ENCODE measurements at regions not wholly inside any gene's neighbourhood (a gene's known extent, or its start where the extent isn't known, plus 50 kb on each side); places are given as distances from the start of the nearest gene placed in this dataset.
A peak's percentile ranks its signal among the peaks of the same experiment; 100 is the strongest.

DNA sequence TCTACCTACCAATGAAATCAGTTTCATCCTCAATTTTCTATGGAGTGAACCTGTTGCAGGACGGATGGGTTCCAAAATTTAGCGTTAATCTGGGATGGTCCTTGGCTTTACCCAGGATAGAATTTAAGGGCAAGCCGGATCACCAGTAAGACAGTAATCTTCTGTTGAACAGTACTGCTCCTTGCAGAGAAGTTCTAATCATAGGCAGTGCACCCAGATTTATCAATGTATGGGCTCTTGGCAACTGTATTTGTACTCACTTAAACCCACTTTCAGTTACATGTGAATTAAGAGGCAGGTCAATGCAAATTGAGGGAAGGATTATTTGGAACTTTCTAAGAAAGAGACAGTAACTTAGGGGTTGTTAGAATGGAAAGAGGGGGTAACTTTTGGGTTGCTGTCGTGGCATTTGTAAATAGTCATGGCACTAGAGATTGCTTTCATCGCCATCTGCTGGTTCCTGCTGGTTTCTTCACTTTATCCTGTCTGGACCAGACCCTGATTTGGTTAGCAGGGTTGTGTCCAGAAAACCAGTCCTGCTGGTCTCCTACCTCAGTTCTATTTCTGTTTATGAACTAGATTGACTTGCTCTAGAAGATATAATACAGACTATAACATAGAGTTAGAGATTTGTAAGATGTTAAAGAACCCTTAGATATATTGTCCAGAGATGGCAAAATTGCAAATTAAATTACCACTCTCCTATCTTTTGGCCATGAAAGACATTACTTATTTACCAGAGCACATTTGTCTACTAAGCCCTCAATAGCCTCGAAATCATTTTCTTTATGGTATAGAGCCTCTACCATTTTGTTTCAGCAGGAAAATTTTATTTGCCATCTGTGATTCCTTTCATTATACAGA, 646.3 kb downstream of the UTRN start:
- BruUV-seq (replicated peaks), result no TSS peak
- Histone ChIP-seq H3K36me3 (ENCODE audit: control insufficient read depth, insufficient read depth, low read length) (no peaks in the 10 kb centered on the region), H3K27me3 (replicated peaks; ENCODE audit: control insufficient read depth, insufficient read depth, low read length) (no peaks in the 10 kb centered on the region), H3K4me3 (ENCODE audit: low read depth, low read length) (no peak overlapping the region), H3K9me3 (peaks cover 4% of the 10 kb centered on the region; the same call in 1 of the 2 replicates), H3K4me1 (no peaks in the 10 kb centered on the region)
- Mint-ChIP-seq H3K4me1 (ENCODE audit: low read depth, unreplicated experiment) (no peaks in the 10 kb centered on the region), H3K9me3 (ENCODE audit: unreplicated experiment) (peaks cover 15% of the 10 kb centered on the region), H3K36me3 (ENCODE audit: insufficient read depth, unreplicated experiment) (no peaks in the 10 kb centered on the region), H3K27me3 (ENCODE audit: insufficient read depth, unreplicated experiment) (peaks cover 4% of the 10 kb centered on the region), H3K4me3 (ENCODE audit: unreplicated experiment) (no peak overlapping the region), H3K27ac (ENCODE audit: unreplicated experiment) (no peak overlapping the region)
- CTCF ChIA-PET, result no interaction called here
- DNase-seq, result peak; percentile 47 to 50
- POLR2A ChIA-PET, result no interaction called here
- TF ChIP-seq, protein P1, sequence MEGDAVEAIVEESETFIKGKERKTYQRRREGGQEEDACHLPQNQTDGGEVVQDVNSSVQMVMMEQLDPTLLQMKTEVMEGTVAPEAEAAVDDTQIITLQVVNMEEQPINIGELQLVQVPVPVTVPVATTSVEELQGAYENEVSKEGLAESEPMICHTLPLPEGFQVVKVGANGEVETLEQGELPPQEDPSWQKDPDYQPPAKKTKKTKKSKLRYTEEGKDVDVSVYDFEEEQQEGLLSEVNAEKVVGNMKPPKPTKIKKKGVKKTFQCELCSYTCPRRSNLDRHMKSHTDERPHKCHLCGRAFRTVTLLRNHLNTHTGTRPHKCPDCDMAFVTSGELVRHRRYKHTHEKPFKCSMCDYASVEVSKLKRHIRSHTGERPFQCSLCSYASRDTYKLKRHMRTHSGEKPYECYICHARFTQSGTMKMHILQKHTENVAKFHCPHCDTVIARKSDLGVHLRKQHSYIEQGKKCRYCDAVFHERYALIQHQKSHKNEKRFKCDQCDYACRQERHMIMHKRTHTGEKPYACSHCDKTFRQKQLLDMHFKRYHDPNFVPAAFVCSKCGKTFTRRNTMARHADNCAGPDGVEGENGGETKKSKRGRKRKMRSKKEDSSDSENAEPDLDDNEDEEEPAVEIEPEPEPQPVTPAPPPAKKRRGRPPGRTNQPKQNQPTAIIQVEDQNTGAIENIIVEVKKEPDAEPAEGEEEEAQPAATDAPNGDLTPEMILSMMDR (IDR thresholded peaks at IDR 0.05; ENCODE audit: insufficient read depth in 1 of 2, low read depth in 1 of 2, low read length in 1 of 2, severe bottlenecking in 1 of 2, unreplicated experiment in 1 of 2), result peak; percentile 60 to 61
- intact Hi-C loops (cut with micrococcal nuclease; ENCODE audit: unreplicated experiment), result loop anchor here (1.0 to 10.0 kb wide), 4 partner anchors 96 to 350 kb away; no protein-coding TSS in a partner anchor

DNA sequence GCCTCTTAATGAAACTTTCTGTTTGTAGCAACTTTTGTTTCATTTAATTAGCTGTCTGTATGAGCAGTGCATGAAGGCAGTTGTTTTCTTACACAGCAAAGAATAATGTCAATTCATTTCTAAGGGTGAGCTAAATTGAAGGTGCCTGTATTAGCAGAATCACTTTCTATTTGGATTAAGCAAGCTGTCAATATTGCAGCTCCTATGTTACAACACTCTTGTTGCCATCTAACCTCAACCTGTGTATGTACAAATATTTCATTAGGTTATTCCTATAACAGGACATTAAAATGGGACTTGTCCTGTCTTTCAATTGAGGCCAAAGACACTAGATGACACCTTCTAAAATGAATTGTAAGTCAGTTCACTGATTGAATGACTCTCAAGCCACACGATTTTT, 647.5 kb downstream of the UTRN start:
- no peaks in the 10 kb centered on the region for H3K4me1 ChIP-seq
- H3K4me1 Mint-ChIP-seq (ENCODE audit: low read depth, unreplicated experiment), result no peaks in the 10 kb centered on the region
- H3K36me3 ChIP-seq (ENCODE audit: control insufficient read depth, insufficient read depth, low read length), result no peaks in the 10 kb centered on the region
- DNase-seq, result no peak
- POLR2A ChIA-PET, result no interaction called here
- peaks cover 4% of the 10 kb centered on the region for H3K27me3 Mint-ChIP-seq (ENCODE audit: insufficient read depth, unreplicated experiment)
- BruUV-seq (replicated peaks), result no TSS peak
- TF ChIP-seq, protein P1 (IDR thresholded peaks at IDR 0.05; ENCODE audit: insufficient read depth in 1 of 2, low read depth in 1 of 2, low read length in 1 of 2, severe bottlenecking in 1 of 2, unreplicated experiment in 1 of 2), result no peak
- CTCF ChIA-PET, result no interaction called here
- peaks cover 15% of the 10 kb centered on the region for H3K9me3 Mint-ChIP-seq (ENCODE audit: unreplicated experiment)
- H3K9me3 ChIP-seq, result peaks cover 4% of the 10 kb centered on the region; the same call in 1 of the 2 replicates
- H3K27ac Mint-ChIP-seq (ENCODE audit: unreplicated experiment), result no peak overlapping the region
- H3K4me3 ChIP-seq (ENCODE audit: low read depth, low read length), result no peak overlapping the region
- no peaks in the 10 kb centered on the region for H3K36me3 Mint-ChIP-seq (ENCODE audit: insufficient read depth, unreplicated experiment)
- intact Hi-C loops (cut with micrococcal nuclease; ENCODE audit: unreplicated experiment), result loop anchor here (5.0 to 10.0 kb wide), 2 partner anchors 95 to 158 kb away; no protein-coding TSS in a partner anchor
- no peaks in the 10 kb centered on the region for H3K27me3 ChIP-seq (replicated peaks; ENCODE audit: control insufficient read depth, insufficient read depth, low read length)
- H3K4me3 Mint-ChIP-seq (ENCODE audit: unreplicated experiment), result no peak overlapping the region

DNA sequence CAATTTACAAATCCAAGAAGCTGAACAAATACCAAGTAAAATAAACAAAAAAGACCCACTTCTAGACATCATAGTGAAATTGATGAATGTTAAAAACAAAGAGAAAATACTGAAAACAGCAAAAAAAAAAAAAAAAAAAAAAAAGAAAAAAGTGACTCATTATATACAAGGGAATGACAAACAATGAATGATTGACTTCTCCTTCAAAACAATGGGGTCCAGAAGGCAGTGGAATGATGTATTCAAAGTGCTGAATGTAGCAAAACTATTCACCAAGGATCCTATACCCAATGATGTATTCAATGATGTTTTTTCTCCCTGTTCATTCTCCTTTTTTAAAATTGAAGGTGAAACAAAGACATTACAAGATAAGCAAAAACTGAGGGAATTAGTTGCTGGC, 650.0 kb downstream of the UTRN start:
- no peak for DNase-seq
- H3K4me3 Mint-ChIP-seq (ENCODE audit: unreplicated experiment), result no peak overlapping the region
- no peak overlapping the region for H3K27ac Mint-ChIP-seq (ENCODE audit: unreplicated experiment)
- H3K9me3 Mint-ChIP-seq (ENCODE audit: unreplicated experiment), result peaks cover 15% of the 10 kb centered on the region
- H3K4me1 Mint-ChIP-seq (ENCODE audit: low read depth, unreplicated experiment), result no peaks in the 10 kb centered on the region
- peaks cover 4% of the 10 kb centered on the region; the same call in 1 of the 2 replicates for H3K9me3 ChIP-seq
- TF ChIP-seq, protein P1 (IDR thresholded peaks at IDR 0.05; ENCODE audit: insufficient read depth in 1 of 2, low read depth in 1 of 2, low read length in 1 of 2, severe bottlenecking in 1 of 2, unreplicated experiment in 1 of 2), result no peak
- intact Hi-C loops (cut with micrococcal nuclease; ENCODE audit: unreplicated experiment), result loop anchor here (10.0 kb wide), 1 partner anchor 160 kb away; no protein-coding TSS in a partner anchor
- H3K36me3 ChIP-seq (ENCODE audit: control insufficient read depth, insufficient read depth, low read length), result no peaks in the 10 kb centered on the region
- H3K27me3 ChIP-seq (replicated peaks; ENCODE audit: control insufficient read depth, insufficient read depth, low read length), result no peaks in the 10 kb centered on the region
- H3K36me3 Mint-ChIP-seq (ENCODE audit: insufficient read depth, unreplicated experiment), result no peaks in the 10 kb centered on the region
- ChIA-PET CTCF (no interaction called here), POLR2A (interaction anchor here (0.7 kb wide), 1 partner anchor 56 kb away, joined by 3 read pairs; no protein-coding TSS in a partner anchor)
- peaks cover 6% of the 10 kb centered on the region for H3K27me3 Mint-ChIP-seq (ENCODE audit: insufficient read depth, unreplicated experiment)
- no peaks in the 10 kb centered on the region for H3K4me1 ChIP-seq
- BruUV-seq (replicated peaks), result no TSS peak
- no peak overlapping the region for H3K4me3 ChIP-seq (ENCODE audit: low read depth, low read length)
